ENCODE measurements at regions not wholly inside any gene's neighbourhood (a gene's known extent, or its start where the extent isn't known, plus 50 kb on each side); places are given as distances from the start of the nearest gene placed in this dataset.

DNA sequence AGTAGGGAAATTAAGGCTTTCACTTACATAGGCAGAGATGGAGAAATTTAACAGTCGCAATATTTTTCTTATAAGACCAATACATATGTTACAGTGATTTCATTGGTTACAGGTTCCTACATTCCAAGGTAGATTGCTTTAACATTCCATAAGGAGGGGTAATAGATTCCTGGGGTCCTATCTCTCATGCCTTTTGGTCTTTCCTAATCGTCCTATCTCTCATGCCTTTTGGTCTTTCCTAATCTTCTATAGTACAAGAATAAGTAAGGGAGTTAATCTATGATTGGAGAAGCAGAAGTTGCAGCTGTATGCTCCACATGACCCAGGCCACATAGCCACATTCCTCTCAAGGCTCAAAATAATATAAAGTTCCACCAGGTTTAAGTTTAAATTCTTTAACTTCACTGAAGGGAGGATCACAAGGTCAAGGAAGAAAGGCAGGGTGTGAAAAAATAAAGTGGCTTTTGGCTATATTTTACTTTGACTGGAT, 285.0 kb upstream of the BOD1L1 start:
- no peak overlapping the region for H3K4me3 ChIP-seq (ENCODE audit: extremely low read depth in 1 of 4, insufficient read depth in 2 of 4, low read depth in 3 of 4, low read length in 4 of 4)
- peaks cover 1% of the 10 kb centered on the region; the same call in 1 of the 2 replicates for H3K23me2 ChIP-seq (ENCODE audit: low read depth, low read length)
- FAIRE-seq (no peak), DNase-seq (ENCODE audit: low read depth in 1 of 2, low spot score in 2 of 2) (no peak)
- no peaks in the 10 kb centered on the region for H3K79me2 ChIP-seq (ENCODE audit: control insufficient read depth in 1 of 2, insufficient read depth in 2 of 2, low read length in 2 of 2)
- H2BK120ac ChIP-seq (replicated peaks; ENCODE audit: low read depth, low read length), result no peak overlapping the region
- POLR2A ChIA-PET (ENCODE audit: partially characterized antibody), result interaction anchor here (1.3 kb wide), 1 partner anchor 64 kb away, joined by 3 read pairs; no protein-coding TSS in a partner anchor
- H2AK5ac ChIP-seq (ENCODE audit: low read depth, low read length), result no peak overlapping the region
- no peak overlapping the region for H3K56ac ChIP-seq (replicated peaks; ENCODE audit: insufficient read length, low read depth, low read length)
- no peak overlapping the region for H3K23ac ChIP-seq (ENCODE audit: insufficient read length)
- 85% methylated on average over 2 of the region's 2 CpGs; no CpG with 5 or more reads in 1 of the 2 experiments for WGBS, 2 experiments (ENCODE audit: extremely low coverage in 1 of 2, insufficient coverage in 1 of 2, insufficient read length in 1 of 2, insufficient replicate concordance in 2 of 2, low coverage in 1 of 2, low lambda C conversion rate in 2 of 2, missing lambda C conversion rate in 1 of 2)
- no peak overlapping the region for H3K27ac ChIP-seq (ENCODE audit: low read depth, low read length)
- no peak overlapping the region for H2BK15ac ChIP-seq (ENCODE audit: low read length)
- H4K5ac ChIP-seq (ENCODE audit: insufficient read length, low read depth, low read length), result no peak overlapping the region
- no peak overlapping the region for H3K18ac ChIP-seq (ENCODE audit: extremely low read depth, low read length)
- H3K4me2 ChIP-seq (ENCODE audit: insufficient read depth in 1 of 2, low read depth in 2 of 2, low read length in 2 of 2), result no peak overlapping the region
- no peaks in the 10 kb centered on the region for H3K27me3 ChIP-seq (replicated peaks in 1 of 4; ENCODE audit: control insufficient read depth in 3 of 4, extremely low read depth in 1 of 4, insufficient read depth in 3 of 4, low read length in 3 of 4)
- no peaks in the 10 kb centered on the region for H3K4me1 ChIP-seq (replicated peaks in 1 of 4; ENCODE audit: control insufficient read depth in 3 of 4, insufficient read depth in 4 of 4, low read length in 3 of 4)
- H3K9ac ChIP-seq (replicated peaks in 1 of 4; ENCODE audit: extremely low read depth in 1 of 4, low read depth in 3 of 4, low read length in 3 of 4), result no peak overlapping the region
- H3K4ac ChIP-seq (replicated peaks; ENCODE audit: insufficient read length, low read depth, low read length), result no peak overlapping the region
- H2BK12ac ChIP-seq (ENCODE audit: low read depth, low read length), result no peak overlapping the region
- H2BK5ac ChIP-seq (ENCODE audit: low read depth, low read length), result no peak overlapping the region
- no peaks in the 10 kb centered on the region for H3K79me1 ChIP-seq (ENCODE audit: low read depth, low read length)
- no peak overlapping the region for H4K91ac ChIP-seq (replicated peaks; ENCODE audit: insufficient read length, low read length)
- H3K9me3 ChIP-seq (ENCODE audit: insufficient read depth in 2 of 2, low read depth in 1 of 2, low read length in 1 of 2), result no peaks in the 10 kb centered on the region
- no peak overlapping the region for H4K8ac ChIP-seq (ENCODE audit: extremely low read depth, insufficient read depth, low read length)
- TF ChIP-seq JUN (IDR thresholded peaks at IDR 0.05; ENCODE audit: low read depth, low read length), result no peak
- TF ChIP-seq TEAD4 (IDR thresholded peaks at IDR 0.05; ENCODE audit: low read depth, low read length), result 0 out of 2 replicates have a peak, but pooled peaks have one; percentile 24
- H2BK20ac ChIP-seq (ENCODE audit: low read length), result no peak overlapping the region
- no peak overlapping the region for H2AFZ ChIP-seq (ENCODE audit: low read length)
- H3K36me3 ChIP-seq (ENCODE audit: control insufficient read depth in 2 of 4, insufficient read depth in 4 of 4, low read length in 3 of 4), result no peaks in the 10 kb centered on the region
- no peaks in the 10 kb centered on the region for H4K20me1 ChIP-seq (replicated peaks in 1 of 2; ENCODE audit: control insufficient read depth in 1 of 2, insufficient read depth in 2 of 2, low read length in 2 of 2)
- no peak overlapping the region for H3K14ac ChIP-seq (ENCODE audit: insufficient read length)
- CTCF ChIA-PET (ENCODE audit: partially characterized antibody), result no interaction called here

All from H1 (cell line).